Natural killer cell (primary cell): ENCODE measurements at regions not wholly inside any gene's neighbourhood (a gene's known extent, or its start where the extent isn't known, plus 50 kb on each side); places are given as distances from the start of the nearest gene placed in this dataset.

Experiments used
- ATAC-seq, 3 donors: fragments of 150-1000 bp in 2 of 3; fragments of 200-7000 bp in 1 of 3; cut with Tn5 transposase; 1 replicate in 1 of 3; 2 replicates in 2 of 3; pipeline ENCODE4 v1.10.0; 2021; ENCODE audit warnings: mild to moderate bottlenecking in 2 of 3, moderate library complexity in 2 of 3
- DNase-seq, 2 donors: peaks; one replicate each; pipeline versions ENCODE4 v3.0.0 to v3.0.0-alpha.2; 2013 to 2021; ENCODE audit warnings: mixed read lengths in 1 of 2
- H3K27ac ChIP-seq: one replicate; pipeline ENCODE4 v1.5.1; 2013; ENCODE audit warnings: mild to moderate bottlenecking, low read length
- H3K27me3 ChIP-seq: one replicate; pipeline ENCODE4 v1.6.1; 2013; ENCODE audit warnings: low read length; ENCODE audit not compliant: control insufficient read depth, insufficient read depth
- H3K36me3 ChIP-seq: one replicate; pipeline ENCODE4 v1.6.1; 2013; ENCODE audit warnings: low read length; ENCODE audit not compliant: control insufficient read depth, insufficient read depth
- H3K4me1 ChIP-seq: one replicate; pipeline ENCODE4 v1.6.1; 2013; ENCODE audit warnings: low read length; ENCODE audit not compliant: control insufficient read depth, insufficient read depth
- H3K4me3 ChIP-seq: one replicate; pipeline ENCODE4 v1.5.1; 2013; ENCODE audit warnings: low read length
- H3K9me3 ChIP-seq: one replicate; pipeline ENCODE4 v1.6.1; 2013; ENCODE audit warnings: low read length; ENCODE audit not compliant: control insufficient read depth, insufficient read depth
- H3K27ac Mint-ChIP-seq, 2 donors: one replicate each; pipeline ENCODE4 v1.8.0; 2022; ENCODE audit warnings: mild to moderate bottlenecking in 2 of 2, mixed read lengths in 2 of 2, moderate library complexity in 1 of 2
- H3K27me3 Mint-ChIP-seq, 2 donors: one replicate each; pipeline ENCODE4 v1.8.0; 2022; ENCODE audit warnings: low read depth in 2 of 2, mixed read lengths in 2 of 2
- H3K36me3 Mint-ChIP-seq: one replicate; pipeline ENCODE4 v1.8.0; 2022; ENCODE audit warnings: mixed read lengths
- H3K4me1 Mint-ChIP-seq, 2 donors: one replicate each; pipeline ENCODE4 v1.8.0; 2022; ENCODE audit warnings: mixed read lengths in 2 of 2
- H3K4me3 Mint-ChIP-seq: one replicate; pipeline ENCODE4 v1.8.0; 2022; ENCODE audit warnings: mild to moderate bottlenecking, moderate library complexity, mixed read lengths
- H3K9me3 Mint-ChIP-seq, 2 donors: one replicate each; pipeline ENCODE4 v1.8.0; 2022; ENCODE audit warnings: mixed read lengths in 2 of 2
- CTCF ChIP-seq: fragments of 200-600 bp; IDR thresholded peaks from one replicate; pipeline ENCODE4 v1.8.0; 2022; ENCODE audit warnings: antibody characterized with exemption
- WGBS: methylation state at CpG from one replicate; pipeline ENCODE4 v1.1.7; 2013; ENCODE audit warnings: missing lambda C conversion rate; ENCODE audit not compliant: insufficient coverage; 5-methylcytosine and 5-hydroxymethylcytosine counted together
- intact Hi-C: fragments of 100-400 bp; cut with micrococcal nuclease; formaldehyde crosslinking; loops from one replicate; pipeline ENCODE4 v1.14.2; 2022

- 61% methylated on average over 10 of the region's 10 CpGs for WGBS
- no peaks in the 10 kb centered on the region for H3K9me3 Mint-ChIP-seq
- peaks cover 74 to 76% of the 10 kb centered on the region in 2 donors for H3K4me1 Mint-ChIP-seq
- H3K36me3 Mint-ChIP-seq = no peaks in the 10 kb centered on the region
- DNase-seq = no peak
- peaks cover 56% of the 10 kb centered on the region for H3K4me1 ChIP-seq
- H3K9me3 ChIP-seq = no peaks in the 10 kb centered on the region
- no peak overlapping the region for H3K4me3 ChIP-seq
- intact Hi-C loops = loop anchor here (5.0 kb wide), 2 partner anchors 200 to 420 kb away; partner anchors contain the start of genes BRIX1 and RAD1
- H3K4me3 Mint-ChIP-seq = peak overlapping the region; percentile 1
- no peaks in the 10 kb centered on the region for H3K36me3 ChIP-seq
- H3K27ac ChIP-seq = peak overlapping the region; percentile 44
- peak overlapping the region; percentile 79 to 93 for H3K27ac Mint-ChIP-seq
- no peak for ATAC-seq
- H3K27me3 Mint-ChIP-seq = no peaks in the 10 kb centered on the region
- H3K27me3 ChIP-seq = no peaks in the 10 kb centered on the region
- TF ChIP-seq CTCF = no peak
These were observed 159.2 kb upstream of the RAI14 start for GRCh38 chr5:34496701-34497469.

- H3K4me3 Mint-ChIP-seq = no peak overlapping the region
- H3K9me3 Mint-ChIP-seq = no peaks in the 10 kb centered on the region
- no peaks in the 10 kb centered on the region for H3K27me3 Mint-ChIP-seq
- no peak for TF ChIP-seq CTCF
- Histone ChIP-seq H3K4me1 (peaks cover 56% of the 10 kb centered on the region), H3K36me3 (no peaks in the 10 kb centered on the region), H3K27me3 (no peaks in the 10 kb centered on the region), H3K4me3 (no peak overlapping the region), H3K9me3 (no peaks in the 10 kb centered on the region), H3K27ac (peak overlapping the region; percentile 44)
- no peaks in the 10 kb centered on the region for H3K36me3 Mint-ChIP-seq
- DNase-seq = no peak
- H3K4me1 Mint-ChIP-seq = peaks cover 76 to 78% of the 10 kb centered on the region in 2 donors
- WGBS = 95% methylated on average over 3 of the region's 3 CpGs
- no peak for ATAC-seq
- intact Hi-C loops = loop anchor here (5.0 kb wide), 2 partner anchors 200 to 420 kb away; partner anchors contain the start of genes BRIX1 and RAD1
- H3K27ac Mint-ChIP-seq = peak overlapping the region; percentile 79 to 93
These were observed 158.7 kb upstream of the RAI14 start for GRCh38 chr5:34497470-34497808.

DNA sequence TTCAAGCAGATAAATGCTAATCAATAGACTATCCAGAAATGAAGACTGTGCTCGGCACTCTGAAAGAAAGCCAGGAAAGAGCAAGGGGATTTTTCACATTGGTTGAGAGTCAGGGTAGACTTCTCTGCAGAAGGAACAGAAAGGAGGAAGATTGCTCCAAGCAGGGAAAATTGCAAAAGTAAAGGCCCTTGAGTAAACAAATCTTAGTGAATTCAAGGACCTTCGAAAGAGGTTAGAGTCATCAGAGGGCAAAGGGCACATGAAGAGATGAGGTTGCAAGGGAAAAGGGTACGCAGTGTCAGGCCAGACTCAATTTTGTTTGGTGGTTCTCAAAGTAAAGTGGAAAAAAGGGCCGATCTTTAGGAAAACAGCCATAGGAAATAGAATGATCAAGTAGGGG lies 157.6 kb upstream of the RAI14 start:
- no peak for TF ChIP-seq CTCF
- Histone ChIP-seq H3K4me3 (no peak overlapping the region), H3K9me3 (no peaks in the 10 kb centered on the region), H3K36me3 (no peaks in the 10 kb centered on the region), H3K27ac (peak overlapping the region; percentile 27), H3K27me3 (no peaks in the 10 kb centered on the region), H3K4me1 (peaks cover 56% of the 10 kb centered on the region)
- DNase-seq (no peak), ATAC-seq (no peak)
- Mint-ChIP-seq H3K9me3 (no peaks in the 10 kb centered on the region), H3K4me1 (peaks cover 66 to 69% of the 10 kb centered on the region in 2 donors), H3K4me3 (peak overlapping the region; percentile 70), H3K36me3 (no peaks in the 10 kb centered on the region), H3K27me3 (no peaks in the 10 kb centered on the region), H3K27ac (peak overlapping the region; percentile 92 to 93)
- WGBS = 86% methylated on average over 4 of the region's 4 CpGs
- intact Hi-C loops = loop anchor here (5.0 kb wide), 2 partner anchors 199 to 419 kb away; partner anchors contain the start of genes BRIX1 and RAD1
